Muscle of leg (tissue), 3 donors: ENCODE measurements at regions not wholly inside any gene's neighbourhood (a gene's known extent, or its start where the extent isn't known, plus 50 kb on each side); places are given as distances from the start of the nearest gene placed in this dataset.
"Not testable (repeated sequence)": the region's sequence is repeated elsewhere in the genome, so short reads cannot be mapped to it uniquely, and the experiment has no call there.

Source experiments
- DNase-seq: peaks from one replicate; pipeline ENCODE4 v3.0.0; 2013
- H3K27ac ChIP-seq: one replicate; pipeline ENCODE4 v1.5.1; 2013; ENCODE audit warnings: mild to moderate bottlenecking, low read length, control low read depth
- H3K27me3 ChIP-seq: one replicate; pipeline ENCODE4 v1.6.1; 2013; ENCODE audit warnings: low read length; ENCODE audit not compliant: control insufficient read depth, insufficient read depth
- H3K36me3 ChIP-seq: one replicate; pipeline ENCODE4 v1.6.1; 2013; ENCODE audit warnings: low read length; ENCODE audit not compliant: control insufficient read depth, insufficient read depth
- H3K4me1 ChIP-seq: one replicate; pipeline ENCODE4 v1.6.1; 2013; ENCODE audit warnings: low read length; ENCODE audit not compliant: control insufficient read depth, insufficient read depth
- H3K4me3 ChIP-seq: one replicate; pipeline ENCODE4 v1.5.1; 2013; ENCODE audit warnings: low read length, control low read depth
- H3K9me3 ChIP-seq: replicated peaks from 2 replicates; pipeline ENCODE4 v1.6.1; 2013; ENCODE audit warnings: low read depth, low read length; ENCODE audit not compliant: control insufficient read depth
- WGBS: methylation state at CpG from one replicate; pipeline ENCODE4 v1.1.5; 2013; ENCODE audit warnings: missing lambda C conversion rate; ENCODE audit not compliant: insufficient coverage; 5-methylcytosine and 5-hydroxymethylcytosine counted together

DNA sequence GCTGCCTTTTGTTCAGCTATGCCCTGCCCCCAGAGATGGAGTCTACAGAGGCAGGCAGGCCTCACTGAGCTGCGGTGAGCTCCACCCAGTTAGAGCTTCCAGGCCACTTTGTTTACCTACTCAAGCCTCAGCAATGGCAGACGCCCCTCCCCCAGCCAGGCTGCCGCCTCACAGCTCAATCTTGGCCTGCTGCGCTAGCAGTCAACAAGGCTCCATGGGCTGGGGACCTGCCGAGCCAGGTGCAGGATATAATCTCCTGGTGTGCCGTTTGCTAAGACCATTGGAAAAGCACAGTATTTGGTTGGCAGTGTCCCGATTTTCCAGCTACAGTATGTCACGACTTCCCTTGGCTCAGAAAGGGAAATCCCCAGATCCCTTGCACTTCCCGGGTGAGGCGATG lies 862.0 kb downstream of the GRID1 start:
- not testable (repeated sequence) for H3K4me1 ChIP-seq, H3K27me3 ChIP-seq, H3K4me3 ChIP-seq, DNase-seq, H3K9me3 ChIP-seq, H3K36me3 ChIP-seq, H3K27ac ChIP-seq
- 87% methylated on average over 10 of the region's 10 CpGs for WGBS

DNA sequence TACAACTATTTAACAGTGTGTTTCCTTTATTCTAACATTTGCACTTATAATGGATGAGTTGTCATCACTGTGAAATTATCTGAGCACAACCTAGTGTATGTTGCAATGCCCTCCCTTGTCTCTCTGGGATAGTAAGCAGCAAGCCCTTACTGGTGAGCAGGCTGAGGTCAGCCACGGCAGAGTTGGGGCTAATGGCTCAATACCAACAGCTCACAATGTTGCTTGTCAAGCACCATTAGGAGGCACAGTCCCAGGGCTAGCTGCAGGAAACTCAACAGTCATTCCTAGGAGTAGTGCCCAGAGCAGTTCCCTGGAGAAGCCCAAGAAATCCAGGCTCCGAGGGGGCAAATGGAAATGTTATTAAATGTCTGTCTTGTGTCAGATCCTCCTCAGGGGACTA lies 858.4 kb downstream of the GRID1 start:
- Histone ChIP-seq H3K4me3 (no peak overlapping the region), H3K4me1 (no peaks in the 10 kb centered on the region), H3K9me3 (peaks cover 7% of the 10 kb centered on the region), H3K36me3 (no peaks in the 10 kb centered on the region), H3K27me3 (no peaks in the 10 kb centered on the region), H3K27ac (no peak overlapping the region)
- DNase-seq: no peak
- WGBS: 33% methylated on average over 1 of the region's 2 CpGs

DNA sequence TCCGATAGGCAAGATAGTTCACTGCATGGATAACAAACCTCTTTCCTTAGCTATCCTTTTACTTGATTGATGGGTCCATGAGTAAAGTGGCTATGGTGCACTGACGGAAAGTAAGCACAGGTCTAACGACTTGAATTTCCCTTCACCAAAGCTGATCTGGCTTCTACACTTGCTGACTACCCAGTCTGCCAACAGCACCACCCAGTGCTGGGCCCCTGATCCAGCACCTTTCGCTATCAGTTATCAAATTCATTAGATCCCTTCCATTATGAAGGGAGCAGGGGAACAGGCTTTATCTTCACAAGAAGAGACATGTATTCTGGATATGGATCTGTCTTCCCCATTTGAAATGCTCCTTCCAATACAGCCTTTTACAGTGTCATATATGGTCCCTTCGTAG lies 855.9 kb downstream of the GRID1 start:
- 20% methylated on average over 1 of the region's 5 CpGs for WGBS
- Histone ChIP-seq H3K27ac (no peak overlapping the region), H3K27me3 (no peaks in the 10 kb centered on the region), H3K9me3 (no peaks in the 10 kb centered on the region), H3K36me3 (no peaks in the 10 kb centered on the region), H3K4me3 (no peak overlapping the region), H3K4me1 (no peaks in the 10 kb centered on the region)
- no peak for DNase-seq

DNA sequence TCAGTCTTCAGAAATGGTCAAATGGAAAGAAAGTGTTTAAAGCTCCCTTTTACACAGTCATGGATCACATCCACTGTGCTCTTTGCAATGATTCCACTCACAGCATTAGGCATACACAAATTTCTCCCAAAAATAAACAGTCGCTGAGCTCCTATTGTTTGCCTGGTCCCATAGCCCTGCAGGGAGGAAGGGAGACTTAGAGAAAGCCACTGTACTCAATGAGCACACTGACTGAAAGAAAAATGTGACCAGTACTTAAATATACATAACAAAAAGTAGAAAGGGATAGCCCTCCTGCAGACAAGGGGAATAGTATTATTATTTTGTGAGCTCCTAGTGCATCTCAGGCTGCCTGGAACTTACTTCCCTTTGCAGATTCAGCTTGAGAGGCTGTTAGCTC lies 853.2 kb downstream of the GRID1 start:
- no peaks in the 10 kb centered on the region for H3K9me3 ChIP-seq
- no peak for DNase-seq
- no CpG with 5 or more reads among the region's 1 CpG for WGBS
- no peak overlapping the region for H3K4me3 ChIP-seq
- H3K27ac ChIP-seq: no peak overlapping the region
- no peaks in the 10 kb centered on the region for H3K4me1 ChIP-seq
- no peaks in the 10 kb centered on the region for H3K36me3 ChIP-seq
- H3K27me3 ChIP-seq: no peaks in the 10 kb centered on the region

DNA sequence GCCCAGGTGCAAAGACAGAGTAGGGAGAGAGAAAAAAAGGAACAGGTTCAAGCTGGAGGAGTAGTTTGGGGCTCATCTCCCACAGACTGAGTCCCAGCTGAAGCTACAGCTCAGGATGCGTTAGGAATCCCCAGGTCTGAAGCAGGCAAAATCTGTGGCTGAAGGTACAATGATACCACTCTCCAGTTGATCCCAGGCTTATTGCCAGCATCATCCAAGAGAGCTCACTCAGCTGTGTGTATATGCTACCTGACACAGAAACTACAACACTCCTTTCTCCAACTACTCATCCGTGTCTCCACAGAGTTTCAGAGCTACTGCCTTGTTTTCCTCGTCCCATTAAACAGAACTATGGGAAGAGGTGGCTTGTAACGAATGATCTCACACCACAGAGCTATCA lies 851.3 kb downstream of the GRID1 start:
- H3K27ac ChIP-seq: no peak overlapping the region
- H3K36me3 ChIP-seq: no peaks in the 10 kb centered on the region
- DNase-seq: no peak
- no peaks in the 10 kb centered on the region for H3K4me1 ChIP-seq
- no peak overlapping the region for H3K4me3 ChIP-seq
- 100% methylated on average over 1 of the region's 4 CpGs for WGBS
- H3K9me3 ChIP-seq: no peaks in the 10 kb centered on the region
- H3K27me3 ChIP-seq: no peaks in the 10 kb centered on the region

DNA sequence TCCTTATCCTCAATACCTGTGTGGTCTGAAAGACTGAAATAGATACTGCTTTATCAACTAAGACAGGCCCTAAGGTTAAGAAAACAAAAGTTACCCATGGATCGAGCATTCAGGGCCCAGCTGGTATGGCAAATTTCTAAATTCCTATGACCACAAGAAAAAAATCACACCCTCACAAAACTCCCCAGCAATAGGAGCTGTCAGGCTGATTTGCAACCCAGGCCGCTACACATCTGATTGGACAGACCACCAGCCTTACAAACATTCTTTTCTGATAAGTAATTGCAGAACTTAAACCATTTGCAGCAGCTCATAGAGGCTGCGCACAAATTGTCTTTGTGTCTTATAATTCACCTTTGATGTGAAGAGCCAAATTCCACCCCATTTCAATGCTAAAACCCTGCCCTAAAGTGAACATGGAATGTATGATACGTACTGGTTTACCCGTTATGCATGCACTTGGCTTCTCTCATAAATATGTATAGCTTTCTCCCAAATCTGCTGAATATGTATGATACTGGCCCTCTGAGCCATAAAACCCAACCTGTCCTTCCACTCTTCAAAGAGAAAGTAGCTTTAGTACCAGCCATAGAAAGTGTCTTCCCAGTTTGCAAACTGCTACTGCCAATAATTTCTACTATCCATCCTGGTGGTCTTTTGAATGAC lies 842.5 kb downstream of the GRID1 start:
- no peaks in the 10 kb centered on the region for H3K4me1 ChIP-seq
- peaks cover 5% of the 10 kb centered on the region for H3K9me3 ChIP-seq
- no peaks in the 10 kb centered on the region for H3K27me3 ChIP-seq
- H3K36me3 ChIP-seq: no peaks in the 10 kb centered on the region
- 72% methylated on average over 2 of the region's 5 CpGs for WGBS
- H3K27ac ChIP-seq: no peak overlapping the region
- no peak for DNase-seq
- no peak overlapping the region for H3K4me3 ChIP-seq

DNA sequence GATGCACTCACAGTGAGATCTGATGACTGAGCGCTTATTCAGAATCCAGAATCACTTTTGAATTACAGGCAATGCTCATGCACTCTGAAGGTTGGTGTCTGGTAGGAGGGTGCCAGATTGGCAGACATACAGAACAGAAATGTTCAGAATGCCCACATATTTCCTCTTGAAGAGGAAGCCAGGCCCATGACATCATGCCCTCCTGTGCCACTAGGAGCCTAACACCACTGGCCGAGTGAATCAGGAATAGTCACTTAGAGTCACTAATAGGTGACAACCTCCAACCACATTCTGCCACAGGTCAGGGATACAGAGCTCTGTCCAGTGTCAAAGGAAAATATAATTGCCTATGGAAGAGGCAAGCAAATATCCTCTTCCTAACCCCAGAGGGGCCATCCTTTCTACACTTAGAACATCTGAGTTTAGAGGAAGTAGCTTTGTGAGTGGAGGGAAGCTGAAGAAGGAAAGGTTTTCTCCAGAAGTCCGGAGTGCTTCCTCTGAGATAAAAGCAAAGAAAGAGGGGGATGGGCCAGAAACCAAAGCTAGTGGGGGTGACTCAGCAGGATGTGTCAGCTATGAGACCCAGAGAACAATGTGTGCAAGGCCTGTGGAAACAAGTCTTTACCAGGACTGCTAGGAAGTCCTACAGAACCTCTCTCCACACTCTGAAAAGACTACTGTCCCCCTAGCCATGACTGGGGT lies 838.8 kb downstream of the GRID1 start:
- Histone ChIP-seq H3K36me3 (no peaks in the 10 kb centered on the region), H3K4me3 (no peak overlapping the region), H3K27ac (no peak overlapping the region), H3K9me3 (peaks cover 5% of the 10 kb centered on the region), H3K27me3 (no peaks in the 10 kb centered on the region), H3K4me1 (no peaks in the 10 kb centered on the region)
- no peak for DNase-seq
- 83% methylated on average over 2 of the region's 3 CpGs for WGBS

DNA sequence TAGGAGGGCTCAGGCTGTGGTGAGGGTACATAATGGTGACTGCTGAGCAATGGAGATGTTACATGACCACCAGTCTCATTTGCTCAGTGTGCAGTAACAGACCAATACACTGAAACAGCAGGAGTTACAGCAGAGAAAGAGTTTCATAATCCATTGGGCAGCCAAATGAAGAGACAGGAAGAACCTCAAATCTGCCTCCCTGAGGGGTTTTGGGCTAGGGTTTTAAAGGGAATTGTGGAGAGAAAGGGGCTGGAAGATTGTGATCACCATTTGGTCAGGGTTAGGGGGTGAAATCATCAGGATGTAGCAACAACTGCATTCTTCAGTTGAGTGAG lies 838.3 kb downstream of the GRID1 start:
- H3K36me3 ChIP-seq: no peaks in the 10 kb centered on the region
- H3K27ac ChIP-seq: no peak overlapping the region
- no peak overlapping the region for H3K4me3 ChIP-seq
- DNase-seq: no peak
- H3K27me3 ChIP-seq: no peaks in the 10 kb centered on the region
- peaks cover 5% of the 10 kb centered on the region for H3K9me3 ChIP-seq
- no peaks in the 10 kb centered on the region for H3K4me1 ChIP-seq

DNA sequence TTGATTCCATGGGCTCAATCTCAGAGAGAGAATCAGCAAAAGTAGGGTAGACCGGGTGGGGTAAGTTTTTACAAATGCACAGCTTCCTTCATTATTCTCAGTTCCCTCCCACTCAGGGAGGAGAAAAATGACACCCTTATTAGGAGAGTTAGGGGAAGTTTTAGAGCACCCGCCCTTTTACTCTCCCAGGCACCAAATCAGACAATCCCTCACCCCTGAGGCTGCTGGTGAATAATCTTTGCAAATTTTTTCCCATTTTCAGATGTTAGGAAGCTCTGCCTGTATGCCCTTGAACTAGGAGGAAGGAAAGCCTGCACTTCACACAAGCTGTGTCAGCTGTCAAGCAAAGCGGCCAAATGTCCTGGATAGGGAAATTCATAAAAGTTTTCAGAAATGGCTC lies 834.9 kb downstream of the GRID1 start:
- H3K27ac ChIP-seq: no peak overlapping the region
- WGBS: 60% methylated on average over 1 of the region's 3 CpGs
- no peaks in the 10 kb centered on the region for H3K27me3 ChIP-seq
- H3K9me3 ChIP-seq: peaks cover 5% of the 10 kb centered on the region
- no peak overlapping the region for H3K4me3 ChIP-seq
- no peaks in the 10 kb centered on the region for H3K36me3 ChIP-seq
- DNase-seq: no peak
- no peaks in the 10 kb centered on the region for H3K4me1 ChIP-seq

DNA sequence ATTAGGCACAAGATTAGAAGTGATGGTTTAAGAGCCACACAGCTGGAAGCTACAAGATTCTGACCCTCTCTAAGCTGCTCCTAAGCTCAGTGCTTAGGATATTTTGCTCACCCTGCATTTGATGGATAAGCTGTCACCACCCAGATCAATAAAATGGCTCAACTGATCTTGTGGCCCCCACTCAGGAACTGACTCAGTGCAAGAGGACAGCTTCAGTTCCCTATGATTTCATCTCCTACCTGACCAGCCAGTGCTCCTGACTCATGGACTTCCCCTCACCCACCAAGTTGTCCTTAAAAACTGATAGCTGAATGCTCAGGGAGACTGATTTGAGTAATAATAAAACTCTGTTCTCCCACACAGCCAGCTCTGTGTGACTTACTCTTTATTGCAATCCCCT lies 833.8 kb downstream of the GRID1 start:
- no peak for DNase-seq
- H3K27ac ChIP-seq: no peak overlapping the region
- no peaks in the 10 kb centered on the region for H3K4me1 ChIP-seq
- H3K27me3 ChIP-seq: no peaks in the 10 kb centered on the region
- H3K9me3 ChIP-seq: peaks cover 5% of the 10 kb centered on the region
- H3K4me3 ChIP-seq: no peak overlapping the region
- H3K36me3 ChIP-seq: no peaks in the 10 kb centered on the region

DNA sequence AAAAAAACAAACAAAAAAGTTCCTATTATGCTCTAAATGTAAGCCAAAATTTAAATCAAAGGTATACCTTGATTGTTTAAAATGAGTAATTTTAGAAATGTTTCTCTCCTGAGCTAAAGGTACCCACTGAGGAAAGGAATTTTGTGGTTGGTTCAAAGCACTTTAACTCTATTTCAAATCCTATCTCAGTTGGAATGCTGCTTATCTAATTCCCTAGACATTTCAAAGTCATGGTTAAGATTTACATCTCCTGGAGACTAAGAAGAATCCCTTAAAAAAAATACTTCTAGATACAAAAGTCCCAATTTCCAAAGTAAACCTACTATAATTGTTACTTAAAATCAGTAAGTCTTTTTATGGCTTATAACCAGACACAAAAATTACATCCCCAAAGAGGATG lies 830.7 kb downstream of the GRID1 start:
- no peak for DNase-seq
- H3K36me3 ChIP-seq: no peaks in the 10 kb centered on the region
- no peak overlapping the region for H3K4me3 ChIP-seq
- H3K27ac ChIP-seq: no peak overlapping the region
- H3K27me3 ChIP-seq: no peaks in the 10 kb centered on the region
- no peaks in the 10 kb centered on the region for H3K4me1 ChIP-seq
- no peaks in the 10 kb centered on the region for H3K9me3 ChIP-seq
